Glutamatergic neuron (in vitro differentiated cells): ENCODE measurements at regions not wholly inside any gene's neighbourhood (a gene's known extent, or its start where the extent isn't known, plus 50 kb on each side); places are given as distances from the start of the nearest gene placed in this dataset.

Experiments
- DNase-seq: peaks from one replicate; pipeline ENCODE4 v3.0.0; 2022
- H3K27ac Mint-ChIP-seq: one replicate; pipeline ENCODE4 v1.8.0; 2020; ENCODE audit warnings: mild to moderate bottlenecking, mixed read lengths, inconsistent platforms; ENCODE audit not compliant: unreplicated experiment
- H3K27me3 Mint-ChIP-seq: one replicate; pipeline ENCODE4 v1.8.0; 2020; ENCODE audit warnings: mild to moderate bottlenecking, moderate library complexity, mixed read lengths, inconsistent platforms; ENCODE audit not compliant: unreplicated experiment
- H3K36me3 Mint-ChIP-seq: one replicate; pipeline ENCODE4 v1.8.0; 2020; ENCODE audit warnings: mild to moderate bottlenecking, mixed read lengths, inconsistent platforms; ENCODE audit not compliant: unreplicated experiment
- H3K4me1 Mint-ChIP-seq: one replicate; pipeline ENCODE4 v1.8.0; 2020; ENCODE audit warnings: mild to moderate bottlenecking, low read depth, mixed read lengths, inconsistent platforms; ENCODE audit not compliant: unreplicated experiment
- H3K4me3 Mint-ChIP-seq: one replicate; pipeline ENCODE4 v1.8.0; 2020; ENCODE audit warnings: mild to moderate bottlenecking, mixed read lengths, inconsistent platforms; ENCODE audit not compliant: unreplicated experiment
- H3K9me3 Mint-ChIP-seq: one replicate; pipeline ENCODE4 v1.8.0; 2020; ENCODE audit warnings: mild to moderate bottlenecking, moderate library complexity, mixed read lengths, inconsistent platforms; ENCODE audit not compliant: unreplicated experiment
- TF ChIP-seq, protein P1 (sequence below): fragments of 200-600 bp; sonication (generic); IDR thresholded peaks from one replicate; pipeline ENCODE4 v1.5.0; 2021; ENCODE audit not compliant: partially characterized antibody, unreplicated experiment

DNA sequence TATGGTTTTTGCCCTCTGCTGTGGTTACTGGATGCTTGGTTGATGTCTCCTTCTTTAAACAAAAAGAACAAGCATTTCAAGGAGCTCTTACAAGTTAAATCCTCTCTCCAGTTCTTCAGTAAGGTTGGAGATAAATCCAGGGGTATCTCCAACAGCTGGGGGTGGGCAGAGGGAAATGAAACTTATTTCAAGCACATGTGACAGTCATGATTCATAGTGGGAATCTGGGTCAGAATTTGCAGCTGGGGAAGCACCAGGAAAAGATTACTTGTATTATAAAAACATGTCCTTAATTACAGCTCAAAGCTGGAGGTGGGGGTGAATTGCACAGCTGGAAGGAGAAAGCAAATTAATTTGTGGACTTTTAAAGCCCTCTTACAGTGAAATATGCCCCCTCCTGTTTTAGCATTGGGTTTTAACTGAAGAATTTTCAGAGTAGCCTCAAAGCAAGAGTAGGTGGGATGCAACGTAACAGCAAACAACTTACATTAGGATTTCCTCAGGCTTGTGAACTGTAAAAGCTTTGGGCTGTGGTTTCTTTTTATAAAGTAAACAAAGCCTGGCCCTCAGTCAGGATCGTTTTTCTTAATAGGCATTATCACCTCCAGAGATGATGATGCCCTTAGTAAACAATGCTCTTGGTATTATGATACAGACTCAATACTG is 596.4 kb downstream of the NYAP2 start:
- Mint-ChIP-seq H3K9me3 (no peaks in the 10 kb centered on the region), H3K27ac (no peak overlapping the region), H3K4me3 (no peak overlapping the region), H3K36me3 (no peaks in the 10 kb centered on the region), H3K27me3 (no peaks in the 10 kb centered on the region), H3K4me1 (peaks cover 3% of the 10 kb centered on the region)
- no peak for DNase-seq
- TF ChIP-seq, protein P1, sequence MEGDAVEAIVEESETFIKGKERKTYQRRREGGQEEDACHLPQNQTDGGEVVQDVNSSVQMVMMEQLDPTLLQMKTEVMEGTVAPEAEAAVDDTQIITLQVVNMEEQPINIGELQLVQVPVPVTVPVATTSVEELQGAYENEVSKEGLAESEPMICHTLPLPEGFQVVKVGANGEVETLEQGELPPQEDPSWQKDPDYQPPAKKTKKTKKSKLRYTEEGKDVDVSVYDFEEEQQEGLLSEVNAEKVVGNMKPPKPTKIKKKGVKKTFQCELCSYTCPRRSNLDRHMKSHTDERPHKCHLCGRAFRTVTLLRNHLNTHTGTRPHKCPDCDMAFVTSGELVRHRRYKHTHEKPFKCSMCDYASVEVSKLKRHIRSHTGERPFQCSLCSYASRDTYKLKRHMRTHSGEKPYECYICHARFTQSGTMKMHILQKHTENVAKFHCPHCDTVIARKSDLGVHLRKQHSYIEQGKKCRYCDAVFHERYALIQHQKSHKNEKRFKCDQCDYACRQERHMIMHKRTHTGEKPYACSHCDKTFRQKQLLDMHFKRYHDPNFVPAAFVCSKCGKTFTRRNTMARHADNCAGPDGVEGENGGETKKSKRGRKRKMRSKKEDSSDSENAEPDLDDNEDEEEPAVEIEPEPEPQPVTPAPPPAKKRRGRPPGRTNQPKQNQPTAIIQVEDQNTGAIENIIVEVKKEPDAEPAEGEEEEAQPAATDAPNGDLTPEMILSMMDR: no peak

DNA sequence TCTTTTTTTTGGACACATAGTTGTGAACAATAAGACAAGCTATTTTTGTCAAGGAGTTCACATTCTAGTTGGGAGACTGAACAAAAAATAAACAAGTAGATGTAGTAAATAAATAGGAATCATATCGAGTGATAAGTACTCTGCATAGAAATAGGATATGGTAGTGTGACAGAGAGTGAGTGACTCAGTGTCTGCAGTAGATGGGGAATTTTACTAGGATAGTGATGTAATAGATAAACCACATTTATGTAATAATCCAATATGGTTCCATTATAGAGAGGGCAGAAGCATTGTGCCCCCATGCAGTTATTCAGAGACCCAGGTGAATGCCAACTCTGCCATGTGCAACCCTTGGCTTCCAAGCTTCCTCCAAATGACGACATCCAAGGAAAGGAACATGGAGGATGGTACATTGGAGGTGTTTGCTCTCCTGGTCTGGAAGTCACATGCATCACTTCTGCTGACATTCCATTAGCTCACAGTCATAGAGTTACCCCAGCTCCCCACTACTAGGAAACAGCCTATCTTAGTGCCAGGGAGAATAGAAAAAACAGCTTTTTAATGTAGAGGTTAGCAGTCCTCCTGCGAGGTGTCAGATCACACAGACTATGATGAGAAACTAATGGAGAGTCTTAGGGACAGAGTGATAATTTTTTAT is 595.4 kb downstream of the NYAP2 start:
- DNase-seq: no peak
- TF ChIP-seq, protein P1: no peak
- peaks cover 3% of the 10 kb centered on the region for H3K4me1 Mint-ChIP-seq
- H3K4me3 Mint-ChIP-seq: no peak overlapping the region
- no peaks in the 10 kb centered on the region for H3K9me3 Mint-ChIP-seq
- H3K27me3 Mint-ChIP-seq: no peaks in the 10 kb centered on the region
- H3K27ac Mint-ChIP-seq: no peak overlapping the region
- H3K36me3 Mint-ChIP-seq: no peaks in the 10 kb centered on the region

- Mint-ChIP-seq H3K27me3 (no peaks in the 10 kb centered on the region), H3K27ac (no peak overlapping the region)
Measured at GRCh38 chr2:225993430-225993829, 593.9 kb downstream of the NYAP2 start.

DNA sequence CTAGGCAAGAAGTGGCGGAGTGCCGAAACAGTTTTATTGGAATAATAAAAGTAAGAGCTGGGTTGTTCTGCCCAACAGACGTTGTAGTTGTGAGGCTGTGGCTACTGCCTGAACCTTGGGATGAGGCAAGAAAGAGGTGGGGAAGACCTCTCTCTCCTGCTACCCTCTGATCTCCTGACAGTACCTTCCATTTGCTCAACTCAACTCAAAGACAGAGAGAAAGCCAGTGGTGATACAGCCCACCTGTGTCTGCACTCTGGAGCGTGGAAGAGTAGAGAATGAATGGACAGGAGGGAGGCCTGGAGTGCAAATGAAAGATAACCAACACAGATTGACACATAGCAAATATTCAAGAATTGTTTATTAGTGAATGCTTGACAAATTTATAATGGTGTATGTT is 590.3 kb downstream of the NYAP2 start:
- Mint-ChIP-seq H3K9me3 (no peaks in the 10 kb centered on the region), H3K27ac (no peak overlapping the region), H3K4me1 (no peaks in the 10 kb centered on the region)

More at GRCh38 chr2:225993430-225993829, 593.9 kb downstream of the NYAP2 start:
- DNase-seq: no peak
- Mint-ChIP-seq H3K36me3 (no peaks in the 10 kb centered on the region), H3K4me1 (no peaks in the 10 kb centered on the region), H3K9me3 (no peaks in the 10 kb centered on the region), H3K4me3 (no peak overlapping the region)
- TF ChIP-seq, protein P1: no peak

DNA sequence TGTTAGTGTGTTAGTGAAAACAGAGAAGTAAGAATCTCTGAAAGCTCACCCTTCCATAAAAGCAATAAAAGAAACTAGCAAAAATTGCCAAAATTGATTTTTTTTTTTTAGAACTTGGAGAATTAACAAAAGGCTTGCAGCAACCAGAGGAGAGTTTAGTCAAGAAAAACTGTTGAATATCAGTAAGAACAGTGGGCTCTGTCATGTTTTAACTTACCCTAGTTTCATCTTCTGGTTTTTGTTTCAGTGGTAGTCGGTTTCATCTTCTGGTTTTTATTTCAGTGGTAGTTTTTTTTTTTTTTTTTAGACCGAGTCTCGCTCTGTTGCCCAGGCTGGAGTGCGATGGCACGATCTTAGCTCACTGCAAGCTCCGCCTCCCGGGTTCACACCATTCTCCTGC is 580.9 kb downstream of the NYAP2 start:
- no peaks in the 10 kb centered on the region for H3K4me1 Mint-ChIP-seq
- no peak for DNase-seq
- H3K9me3 Mint-ChIP-seq: peaks cover 2% of the 10 kb centered on the region
- no peak overlapping the region for H3K27ac Mint-ChIP-seq
- H3K27me3 Mint-ChIP-seq: no peaks in the 10 kb centered on the region
- H3K4me3 Mint-ChIP-seq: no peak overlapping the region
- H3K36me3 Mint-ChIP-seq: no peaks in the 10 kb centered on the region
- TF ChIP-seq, protein P1: no peak

More for the DNA sequence above, 590.3 kb downstream of the NYAP2 start:
- Mint-ChIP-seq H3K27me3 (no peaks in the 10 kb centered on the region), H3K36me3 (no peaks in the 10 kb centered on the region), H3K4me3 (no peak overlapping the region)
- DNase-seq: no peak
- TF ChIP-seq, protein P1: no peak
